ENCODE measurements at regions not wholly inside any gene's neighbourhood (a gene's known extent, or its start where the extent isn't known, plus 50 kb on each side); places are given as distances from the start of the nearest gene placed in this dataset.

DNA sequence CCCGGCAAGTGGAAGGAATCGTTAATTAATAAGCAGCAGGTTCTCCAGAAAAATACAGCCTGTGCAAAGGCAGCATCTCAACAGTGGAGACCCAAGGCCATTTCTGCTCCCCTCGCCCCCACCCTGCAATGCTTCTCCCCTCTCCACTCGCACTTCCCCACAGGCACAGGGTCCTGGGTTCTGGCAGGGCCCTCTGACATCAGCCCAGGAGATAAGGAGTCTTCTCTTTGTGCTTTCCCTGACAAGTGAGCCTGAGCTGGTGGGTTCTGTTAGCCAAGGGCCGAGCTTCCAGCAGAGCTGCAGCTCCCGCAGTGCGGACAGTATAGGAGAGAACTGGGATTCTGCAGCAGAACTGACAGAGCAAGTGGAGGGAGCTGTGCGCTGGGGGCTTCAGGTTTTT is 257.5 kb downstream of the NSG2 start:
- BruUV-seq (replicated peaks) = no TSS peak
- ATAC-seq (no peak), DNase-seq (ENCODE audit: low read depth, low spot score) (no peak), FAIRE-seq (no peak)
- TF ChIP-seq TARDBP (IDR thresholded peaks at IDR 0.05; ENCODE audit: borderline replicate concordance) (no peak), POLR2A (IDR thresholded peaks at IDR 0.05; ENCODE audit: low read depth, low read length) (no peak), POU2F2 (IDR thresholded peaks at IDR 0.05; ENCODE audit: borderline replicate concordance, low read depth, low read length) (no peak), RELA (IDR thresholded peaks at IDR 0.05; ENCODE audit: borderline replicate concordance, partially characterized antibody) (no peak)
- Histone ChIP-seq H3K79me2 (ENCODE audit: control insufficient read depth, insufficient read depth, low read length) (no peaks in the 10 kb centered on the region), H3K36me3 (ENCODE audit: control insufficient read depth in 2 of 2, insufficient read depth in 2 of 2, low read length in 1 of 2) (no peaks in the 10 kb centered on the region), H3K4me2 (ENCODE audit: control insufficient read depth, insufficient read depth) (no peak overlapping the region), H3K9me3 (replicated peaks; ENCODE audit: control insufficient read depth, insufficient read depth, low read length) (no peaks in the 10 kb centered on the region), H3K4me1 (ENCODE audit: control insufficient read depth, insufficient read depth, low read length) (peaks cover 19% of the 10 kb centered on the region), H3K27ac (ENCODE audit: control insufficient read depth, insufficient read depth) (no peak overlapping the region), H2AFZ (ENCODE audit: control insufficient read depth, low read depth, low read length) (no peak overlapping the region), H3K4me3 (no peak overlapping the region), H3K27me3 (replicated peaks in 1 of 2; ENCODE audit: control insufficient read depth in 2 of 2, insufficient read depth in 2 of 2, low read length in 1 of 2) (no peaks in the 10 kb centered on the region), H3K9ac (ENCODE audit: control insufficient read depth, insufficient read depth, low read length) (no peak overlapping the region), H4K20me1 (ENCODE audit: control insufficient read depth, insufficient read depth) (no peaks in the 10 kb centered on the region)
- SMC1A ChIA-PET (ENCODE audit: uncharacterized antibody, unreplicated experiment) = no interaction called here
- RAD21 ChIA-PET (ENCODE audit: unreplicated experiment) = interaction anchor here (1.5 kb wide), 1 partner anchor 9 kb away, joined by 5 read pairs; no protein-coding TSS in a partner anchor
- CTCF ChIA-PET = interaction anchor here (1.6 kb wide), 1 partner anchor 9 kb away, joined by 7 read pairs; no protein-coding TSS in a partner anchor
- intact Hi-C loops (cut with micrococcal nuclease; ENCODE audit: unreplicated experiment) (no loop called here), in situ Hi-C loops (cut with MboI) (no loop called here)
- POLR2A ChIA-PET = no interaction called here
- WGBS (ENCODE audit: insufficient coverage, insufficient replicate concordance, low lambda C conversion rate, missing lambda C conversion rate) = 57% methylated on average over 8 of the region's 8 CpGs

DNA sequence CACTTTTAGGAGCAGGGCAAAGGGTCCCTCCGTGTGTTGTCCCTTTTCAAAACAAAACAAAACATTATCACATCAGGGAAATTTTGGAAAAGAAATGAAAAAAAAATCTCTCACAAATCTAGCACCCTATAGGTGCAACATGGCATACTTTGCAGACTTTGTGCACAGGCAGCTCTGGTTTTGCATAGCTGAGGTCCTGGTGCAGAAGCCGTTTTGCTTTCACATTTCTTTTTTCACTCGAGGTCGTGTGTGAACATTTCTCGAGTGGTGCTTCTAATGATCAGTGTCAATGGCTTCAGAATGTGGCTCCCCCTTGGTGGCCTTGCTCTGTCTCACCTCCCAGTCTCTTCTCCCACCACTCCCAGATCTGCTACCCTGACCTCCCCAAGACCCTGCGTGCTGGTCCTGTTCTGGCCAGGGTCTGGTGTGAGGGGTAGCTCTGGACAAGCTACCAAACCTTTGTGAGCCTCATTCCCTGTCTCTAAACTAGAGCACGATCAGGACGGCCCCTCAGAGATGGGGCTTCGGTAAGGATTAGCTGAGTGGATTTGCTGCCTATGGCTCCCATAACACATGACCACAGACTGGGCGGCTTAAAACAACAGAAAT is 258.0 kb downstream of the NSG2 start:
- SMC1A ChIA-PET (ENCODE audit: uncharacterized antibody, unreplicated experiment) = no interaction called here
- H2AFZ ChIP-seq (ENCODE audit: control insufficient read depth, low read depth, low read length) = no peak overlapping the region
- no peaks in the 10 kb centered on the region for H3K27me3 ChIP-seq (replicated peaks in 1 of 2; ENCODE audit: control insufficient read depth in 2 of 2, insufficient read depth in 2 of 2, low read length in 1 of 2)
- in situ Hi-C loops (cut with MboI) (no loop called here), intact Hi-C loops (cut with micrococcal nuclease; ENCODE audit: unreplicated experiment) (no loop called here)
- ATAC-seq (no peak), FAIRE-seq (no peak), DNase-seq (ENCODE audit: low read depth, low spot score) (no peak)
- H3K9me3 ChIP-seq (replicated peaks; ENCODE audit: control insufficient read depth, insufficient read depth, low read length) = no peaks in the 10 kb centered on the region
- H3K9ac ChIP-seq (ENCODE audit: control insufficient read depth, insufficient read depth, low read length) = no peak overlapping the region
- H3K27ac ChIP-seq (ENCODE audit: control insufficient read depth, insufficient read depth) = no peak overlapping the region
- H3K4me1 ChIP-seq (ENCODE audit: control insufficient read depth, insufficient read depth, low read length) = peaks cover 19% of the 10 kb centered on the region
- WGBS (ENCODE audit: insufficient coverage, insufficient replicate concordance, low lambda C conversion rate, missing lambda C conversion rate) = 44% methylated on average over 10 of the region's 10 CpGs
- BruUV-seq (replicated peaks) = no TSS peak
- H3K4me3 ChIP-seq = no peak overlapping the region
- RAD21 ChIA-PET (ENCODE audit: unreplicated experiment) = interaction anchor here (1.5 kb wide), 1 partner anchor 8 kb away, joined by 5 read pairs; no protein-coding TSS in a partner anchor
- POLR2A ChIA-PET = no interaction called here
- no peaks in the 10 kb centered on the region for H4K20me1 ChIP-seq (ENCODE audit: control insufficient read depth, insufficient read depth)
- no peaks in the 10 kb centered on the region for H3K36me3 ChIP-seq (ENCODE audit: control insufficient read depth in 2 of 2, insufficient read depth in 2 of 2, low read length in 1 of 2)
- no peak overlapping the region for H3K4me2 ChIP-seq (ENCODE audit: control insufficient read depth, insufficient read depth)
- CTCF ChIA-PET = interaction anchor here (1.0 to 1.6 kb wide), 2 partner anchors 8 to 11 kb away, joined by 3 to 7 read pairs; no protein-coding TSS in a partner anchor
- H3K79me2 ChIP-seq (ENCODE audit: control insufficient read depth, insufficient read depth, low read length) = no peaks in the 10 kb centered on the region
- TF ChIP-seq WRNIP1 (IDR thresholded peaks at IDR 0.05; ENCODE audit: borderline replicate concordance, low read depth, low read length) (no peak), ZNF24 (IDR thresholded peaks at IDR 0.05) (no peak), SIN3A (IDR thresholded peaks at IDR 0.05; ENCODE audit: low read depth, low read length) (no peak), ZNF217 (IDR thresholded peaks at IDR 0.05) (no peak), BCL11A (IDR thresholded peaks at IDR 0.05; ENCODE audit: low read depth, low read length) (no peak), ZNF207 (IDR thresholded peaks at IDR 0.05; ENCODE audit: borderline replicate concordance) (no peak), BRCA1 (IDR thresholded peaks at IDR 0.05; ENCODE audit: low read depth, low read length) (no peak), EED (IDR thresholded peaks at IDR 0.05; ENCODE audit: low read depth) (no peak), NFYB (IDR thresholded peaks at IDR 0.05; ENCODE audit: insufficient read depth, low read depth, low read length) (no peak), SREBF2 (IDR thresholded peaks at IDR 0.05; ENCODE audit: low read length) (no peak), NR2F1 (conservative IDR thresholded peaks at IDR 0.05) (no peak), SIX5 (IDR thresholded peaks at IDR 0.05; ENCODE audit: low read depth, low read length, severe bottlenecking) (no peak), HDGF (IDR thresholded peaks at IDR 0.05) (no peak)
- TF ChIP-seq, protein P1, sequence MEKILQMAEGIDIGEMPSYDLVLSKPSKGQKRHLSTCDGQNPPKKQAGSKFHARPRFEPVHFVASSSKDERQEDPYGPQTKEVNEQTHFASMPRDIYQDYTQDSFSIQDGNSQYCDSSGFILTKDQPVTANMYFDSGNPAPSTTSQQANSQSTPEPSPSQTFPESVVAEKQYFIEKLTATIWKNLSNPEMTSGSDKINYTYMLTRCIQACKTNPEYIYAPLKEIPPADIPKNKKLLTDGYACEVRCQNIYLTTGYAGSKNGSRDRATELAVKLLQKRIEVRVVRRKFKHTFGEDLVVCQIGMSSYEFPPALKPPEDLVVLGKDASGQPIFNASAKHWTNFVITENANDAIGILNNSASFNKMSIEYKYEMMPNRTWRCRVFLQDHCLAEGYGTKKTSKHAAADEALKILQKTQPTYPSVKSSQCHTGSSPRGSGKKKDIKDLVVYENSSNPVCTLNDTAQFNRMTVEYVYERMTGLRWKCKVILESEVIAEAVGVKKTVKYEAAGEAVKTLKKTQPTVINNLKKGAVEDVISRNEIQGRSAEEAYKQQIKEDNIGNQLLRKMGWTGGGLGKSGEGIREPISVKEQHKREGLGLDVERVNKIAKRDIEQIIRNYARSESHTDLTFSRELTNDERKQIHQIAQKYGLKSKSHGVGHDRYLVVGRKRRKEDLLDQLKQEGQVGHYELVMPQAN (conservative IDR thresholded peaks at IDR 0.05) = no peak
- TF ChIP-seq, protein P2, sequence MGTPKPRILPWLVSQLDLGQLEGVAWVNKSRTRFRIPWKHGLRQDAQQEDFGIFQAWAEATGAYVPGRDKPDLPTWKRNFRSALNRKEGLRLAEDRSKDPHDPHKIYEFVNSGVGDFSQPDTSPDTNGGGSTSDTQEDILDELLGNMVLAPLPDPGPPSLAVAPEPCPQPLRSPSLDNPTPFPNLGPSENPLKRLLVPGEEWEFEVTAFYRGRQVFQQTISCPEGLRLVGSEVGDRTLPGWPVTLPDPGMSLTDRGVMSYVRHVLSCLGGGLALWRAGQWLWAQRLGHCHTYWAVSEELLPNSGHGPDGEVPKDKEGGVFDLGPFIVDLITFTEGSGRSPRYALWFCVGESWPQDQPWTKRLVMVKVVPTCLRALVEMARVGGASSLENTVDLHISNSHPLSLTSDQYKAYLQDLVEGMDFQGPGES (IDR thresholded peaks at IDR 0.05) = no peak

Data from GM12878 (cell line).